ENCODE measurements at regions not wholly inside any gene's neighbourhood (a gene's known extent, or its start where the extent isn't known, plus 50 kb on each side); places are given as distances from the start of the nearest gene placed in this dataset.

- DNase-seq (ENCODE audit: low read depth): no peak
- no peak for TF ChIP-seq CTCF (IDR thresholded peaks at IDR 0.05; ENCODE audit: insufficient read depth, low read depth, low read length)
- no peak overlapping the region for H3K4me3 ChIP-seq (ENCODE audit: low read depth, low read length)
These were observed 285.9 kb downstream of the NDUFA10 start for GRCh38 chr2:239739206-239739605.

GRCh38 chr2:239738159-239738558 lies 287.0 kb downstream of the NDUFA10 start:
- no peak for DNase-seq (ENCODE audit: low read depth)
- no peak overlapping the region for H3K4me3 ChIP-seq (ENCODE audit: low read depth, low read length)
- no peak for TF ChIP-seq CTCF (IDR thresholded peaks at IDR 0.05; ENCODE audit: insufficient read depth, low read depth, low read length)

- TF ChIP-seq CTCF (IDR thresholded peaks at IDR 0.05; ENCODE audit: insufficient read depth, low read depth, low read length): no peak
- H3K4me3 ChIP-seq (ENCODE audit: low read depth, low read length): no peak overlapping the region
- DNase-seq (ENCODE audit: low read depth): no peak
These were observed 288.0 kb downstream of the NDUFA10 start for GRCh38 chr2:239737144-239737463.

GRCh38 chr2:239736358-239737143 lies 288.6 kb downstream of the NDUFA10 start:
- no peak overlapping the region for H3K4me3 ChIP-seq (ENCODE audit: low read depth, low read length)
- no peak for TF ChIP-seq CTCF (IDR thresholded peaks at IDR 0.05; ENCODE audit: insufficient read depth, low read depth, low read length)

GRCh38 chr2:239735829-239736357 lies 289.2 kb downstream of the NDUFA10 start:
- no peak for DNase-seq (ENCODE audit: low read depth)
- H3K4me3 ChIP-seq (ENCODE audit: low read depth, low read length): no peak overlapping the region
- no peak for TF ChIP-seq CTCF (IDR thresholded peaks at IDR 0.05; ENCODE audit: insufficient read depth, low read depth, low read length)

More at GRCh38 chr2:239736358-239737143, 288.6 kb downstream of the NDUFA10 start:
- no peak for DNase-seq (ENCODE audit: low read depth)

- no peak for DNase-seq (ENCODE audit: low read depth)
- no peak overlapping the region for H3K4me3 ChIP-seq (ENCODE audit: low read depth, low read length)
- no peak for TF ChIP-seq CTCF (IDR thresholded peaks at IDR 0.05; ENCODE audit: insufficient read depth, low read depth, low read length)
These were observed 289.9 kb downstream of the NDUFA10 start for GRCh38 chr2:239735131-239735828.
